ENCODE measurements at regions not wholly inside any gene's neighbourhood (a gene's known extent, or its start where the extent isn't known, plus 50 kb on each side); places are given as distances from the start of the nearest gene placed in this dataset.

DNA sequence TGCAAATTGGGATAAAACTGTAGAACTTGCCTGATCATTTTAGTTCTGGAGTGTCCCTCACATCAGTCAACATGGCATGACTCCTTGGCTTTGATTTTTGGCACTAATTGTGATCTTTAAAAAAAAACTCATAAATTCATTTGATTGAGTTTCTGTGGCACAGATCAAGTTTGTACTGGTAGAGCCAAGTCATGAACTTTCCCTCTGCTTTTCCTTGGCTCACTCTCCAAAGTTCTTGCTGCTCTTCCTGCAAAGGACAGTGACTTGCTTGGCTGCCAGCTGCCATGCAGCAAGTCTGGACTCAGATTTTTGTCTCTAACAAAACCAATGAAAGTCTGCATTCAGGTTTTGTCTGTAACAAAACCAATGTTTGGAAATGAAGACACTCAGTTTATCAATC, 115.5 kb downstream of the RFX6 start:
- H3K4me1 ChIP-seq = no peaks in the 10 kb centered on the region
- no peak for DNase-seq
- intact Hi-C loops (cut with DNase I; ENCODE audit: low total_unique reads) = no loop called here
- no peak overlapping the region for H3K4me3 ChIP-seq
- no peaks in the 10 kb centered on the region for H3K9me3 ChIP-seq
- no peaks in the 10 kb centered on the region for H3K27me3 ChIP-seq (replicated peaks in 1 of 7)
- no peak overlapping the region for H3K27ac ChIP-seq
- TF ChIP-seq POLR2A (IDR thresholded peaks at IDR 0.05) (no peak), POLR2AphosphoS5 (IDR thresholded peaks at IDR 0.05) (no peak)
- TF ChIP-seq, protein P1, sequence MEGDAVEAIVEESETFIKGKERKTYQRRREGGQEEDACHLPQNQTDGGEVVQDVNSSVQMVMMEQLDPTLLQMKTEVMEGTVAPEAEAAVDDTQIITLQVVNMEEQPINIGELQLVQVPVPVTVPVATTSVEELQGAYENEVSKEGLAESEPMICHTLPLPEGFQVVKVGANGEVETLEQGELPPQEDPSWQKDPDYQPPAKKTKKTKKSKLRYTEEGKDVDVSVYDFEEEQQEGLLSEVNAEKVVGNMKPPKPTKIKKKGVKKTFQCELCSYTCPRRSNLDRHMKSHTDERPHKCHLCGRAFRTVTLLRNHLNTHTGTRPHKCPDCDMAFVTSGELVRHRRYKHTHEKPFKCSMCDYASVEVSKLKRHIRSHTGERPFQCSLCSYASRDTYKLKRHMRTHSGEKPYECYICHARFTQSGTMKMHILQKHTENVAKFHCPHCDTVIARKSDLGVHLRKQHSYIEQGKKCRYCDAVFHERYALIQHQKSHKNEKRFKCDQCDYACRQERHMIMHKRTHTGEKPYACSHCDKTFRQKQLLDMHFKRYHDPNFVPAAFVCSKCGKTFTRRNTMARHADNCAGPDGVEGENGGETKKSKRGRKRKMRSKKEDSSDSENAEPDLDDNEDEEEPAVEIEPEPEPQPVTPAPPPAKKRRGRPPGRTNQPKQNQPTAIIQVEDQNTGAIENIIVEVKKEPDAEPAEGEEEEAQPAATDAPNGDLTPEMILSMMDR (IDR thresholded peaks at IDR 0.05 in 8 of 11, conservative IDR thresholded peaks at IDR 0.05 in 3 of 11) = no peak
- no peaks in the 10 kb centered on the region for H3K36me3 ChIP-seq

- intact Hi-C loops (cut with DNase I; ENCODE audit: low total_unique reads) = no loop called here
- 83 to 90% (median 85%) methylated on average over 5 of the region's 5 CpGs for WGBS, 5 donors
- H3K36me3 ChIP-seq = no peaks in the 10 kb centered on the region
- TF ChIP-seq POLR2A (IDR thresholded peaks at IDR 0.05) (no peak), POLR2AphosphoS5 (IDR thresholded peaks at IDR 0.05) (no peak)
- TF ChIP-seq, protein P1 (IDR thresholded peaks at IDR 0.05 in 8 of 11, conservative IDR thresholded peaks at IDR 0.05 in 3 of 11) = no peak
- H3K27ac ChIP-seq = no peak overlapping the region
- H3K4me3 ChIP-seq = no peak overlapping the region
- H3K9me3 ChIP-seq = no peaks in the 10 kb centered on the region
- H3K27me3 ChIP-seq (replicated peaks in 1 of 7) = no peaks in the 10 kb centered on the region
- no peaks in the 10 kb centered on the region for H3K4me1 ChIP-seq
- DNase-seq = no peak
Measured at GRCh38 chr6:116994447-116994846, 117.4 kb downstream of the RFX6 start.

GRCh38 chr6:116996842-116997241, 119.8 kb downstream of the RFX6 start:
- H3K4me3 ChIP-seq = no peak overlapping the region
- 60 to 65% (median 64%) methylated on average over 5 of the region's 5 CpGs for WGBS, 5 donors
- no peak overlapping the region for H3K27ac ChIP-seq
- H3K9me3 ChIP-seq = no peaks in the 10 kb centered on the region
- TF ChIP-seq POLR2AphosphoS5 (IDR thresholded peaks at IDR 0.05) (no peak), POLR2A (IDR thresholded peaks at IDR 0.05) (no peak)
- TF ChIP-seq, protein P1 (IDR thresholded peaks at IDR 0.05 in 8 of 11, conservative IDR thresholded peaks at IDR 0.05 in 3 of 11) = no peak
- intact Hi-C loops (cut with DNase I; ENCODE audit: low total_unique reads) = no loop called here
- H3K4me1 ChIP-seq = no peaks in the 10 kb centered on the region
- no peak for DNase-seq
- no peaks in the 10 kb centered on the region for H3K36me3 ChIP-seq
- H3K27me3 ChIP-seq (replicated peaks in 1 of 7) = no peaks in the 10 kb centered on the region

DNA sequence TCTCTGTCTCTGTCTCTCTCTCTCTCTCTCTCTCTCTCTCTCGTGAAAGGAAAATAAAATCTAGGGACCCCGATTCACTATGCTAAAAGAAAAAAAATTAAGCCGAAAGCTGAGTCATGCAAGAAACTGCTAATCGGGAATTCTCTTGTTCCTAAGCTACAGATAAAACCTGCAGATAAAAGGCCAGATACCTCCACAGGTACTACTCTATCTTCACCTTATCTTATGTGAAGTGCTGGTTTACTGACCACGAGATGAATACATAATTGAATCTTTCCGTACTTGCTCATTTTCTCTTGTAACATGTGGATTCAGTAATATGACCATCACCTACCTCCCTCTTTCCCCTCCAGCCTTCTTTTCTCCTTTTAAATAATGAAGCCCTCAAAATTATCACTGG, 120.5 kb downstream of the RFX6 start:
- DNase-seq = no peak
- Histone ChIP-seq H3K4me1 (no peaks in the 10 kb centered on the region), H3K9me3 (no peaks in the 10 kb centered on the region), H3K36me3 (no peaks in the 10 kb centered on the region), H3K27ac (no peak overlapping the region), H3K27me3 (replicated peaks in 1 of 7) (no peaks in the 10 kb centered on the region), H3K4me3 (no peak overlapping the region)
- 82 to 92% (median 88%) methylated on average over 6 of the region's 6 CpGs for WGBS, 5 donors
- TF ChIP-seq, protein P1 (IDR thresholded peaks at IDR 0.05 in 8 of 11, conservative IDR thresholded peaks at IDR 0.05 in 3 of 11) = no peak
- TF ChIP-seq POLR2AphosphoS5 (IDR thresholded peaks at IDR 0.05) (no peak), POLR2A (IDR thresholded peaks at IDR 0.05) (no peak)
- intact Hi-C loops (cut with DNase I; ENCODE audit: low total_unique reads) = no loop called here
